GM13977 (cell line): ENCODE measurements at regions not wholly inside any gene's neighbourhood (a gene's known extent, or its start where the extent isn't known, plus 50 kb on each side); places are given as distances from the start of the nearest gene placed in this dataset.

ENCODE experiments used
- DNase-seq: peaks from one replicate; pipeline ENCODE4 v3.0.0; 2012; ENCODE audit warnings: low spot score
- CTCF ChIP-seq: IDR thresholded peaks from 2 replicates; pipeline ENCODE4 v1.5.1; 2012; ENCODE audit warnings: mild to moderate bottlenecking, control low read depth; ENCODE audit not compliant: insufficient read depth; ENCODE audit errors: extremely low read depth, missing control alignments
- in situ Hi-C: fragments of 300-500 bp; cut with MboI; formaldehyde crosslinking; loops from one replicate; pipeline ENCODE4 v1.12.0; 2022; ENCODE audit warnings: low sequenced_read_pairs, low pct_unique_long_range_greater_than_20kb, mixed read lengths, inconsistent platforms; ENCODE audit not compliant: unreplicated experiment

- DNase-seq = no peak
- TF ChIP-seq CTCF = no peak
- in situ Hi-C loops = no loop called here
These were observed 109.8 kb upstream of the HDX start for GRCh38 chrX:84611843-84612636.

GRCh38 chrX:84634201-84634782 is 132.0 kb upstream of the HDX start:
- TF ChIP-seq CTCF = no peak
- in situ Hi-C loops = no loop called here
- DNase-seq = no peak

- DNase-seq = no peak
- no peak for TF ChIP-seq CTCF
- in situ Hi-C loops = no loop called here
These were observed 163.8 kb upstream of the HDX start for GRCh38 chrX:84666086-84666485.

- DNase-seq = no peak
- TF ChIP-seq CTCF = no peak
- in situ Hi-C loops = no loop called here
These were observed 188.0 kb upstream of the HDX start for GRCh38 chrX:84690228-84690627.

- no peak for TF ChIP-seq CTCF
- DNase-seq = no peak
- in situ Hi-C loops = no loop called here
These were observed 207.7 kb upstream of the HDX start for GRCh38 chrX:84709987-84710386.

GRCh38 chrX:84710611-84711010 is 208.4 kb upstream of the HDX start:
- no peak for DNase-seq
- TF ChIP-seq CTCF = no peak
- in situ Hi-C loops = no loop called here
